ENCODE measurements at regions not wholly inside any gene's neighbourhood (a gene's known extent, or its start where the extent isn't known, plus 50 kb on each side); places are given as distances from the start of the nearest gene placed in this dataset.

GRCh38 chr2:42932271-42933151 is 140.1 kb upstream of the HAAO start:
- H3K4me3 ChIP-seq = no peak overlapping the region
- no peak for DNase-seq
- H3K27ac ChIP-seq = peak overlapping the region; percentile 93 to 98
- H3K4me1 ChIP-seq = peaks cover 17 to 29% of the 10 kb centered on the region in 2 donors
- no peak for TF ChIP-seq POLR2A (IDR thresholded peaks at IDR 0.05)
- intact Hi-C loops (cut with DNase I; ENCODE audit: low total_unique reads) = no loop called here
- H3K9me3 ChIP-seq = no peaks in the 10 kb centered on the region
- H3K36me3 ChIP-seq = no peaks in the 10 kb centered on the region
- H3K27me3 ChIP-seq = no peaks in the 10 kb centered on the region

- intact Hi-C loops (cut with DNase I; ENCODE audit: low total_unique reads) = no loop called here
- TF ChIP-seq POLR2A (IDR thresholded peaks at IDR 0.05) (no peak), CTCF (IDR thresholded peaks at IDR 0.05) (no peak)
- peak overlapping the region; percentile 93 to 98 for H3K27ac ChIP-seq
- peaks cover 20 to 31% of the 10 kb centered on the region in 2 donors for H3K4me1 ChIP-seq
- no peaks in the 10 kb centered on the region for H3K27me3 ChIP-seq
- H3K4me3 ChIP-seq = no peak overlapping the region
- H3K9me3 ChIP-seq = no peaks in the 10 kb centered on the region
- H3K36me3 ChIP-seq = no peaks in the 10 kb centered on the region
- no peak for DNase-seq
Measured at GRCh38 chr2:42931818-42932195, 139.4 kb upstream of the HAAO start.

- Histone ChIP-seq H3K27ac (peak overlapping the region; percentile 93 to 98), H3K27me3 (no peaks in the 10 kb centered on the region), H3K9me3 (no peaks in the 10 kb centered on the region), H3K4me3 (no peak overlapping the region), H3K36me3 (no peaks in the 10 kb centered on the region), H3K4me1 (peaks cover 23 to 36% of the 10 kb centered on the region in 2 donors)
- intact Hi-C loops (cut with DNase I; ENCODE audit: low total_unique reads) = no loop called here
- DNase-seq = no peak
- TF ChIP-seq POLR2A (IDR thresholded peaks at IDR 0.05) (no peak), CTCF (IDR thresholded peaks at IDR 0.05) (no peak)
Measured at GRCh38 chr2:42931146-42931817, 138.9 kb upstream of the HAAO start.

GRCh38 chr2:42930025-42930581 is 137.7 kb upstream of the HAAO start:
- no peaks in the 10 kb centered on the region for H3K36me3 ChIP-seq
- intact Hi-C loops (cut with DNase I; ENCODE audit: low total_unique reads) = no loop called here
- H3K4me1 ChIP-seq = peaks cover 34 to 48% of the 10 kb centered on the region in 2 donors
- peak overlapping the region; percentile 93 to 98 for H3K27ac ChIP-seq
- H3K9me3 ChIP-seq = no peaks in the 10 kb centered on the region
- no peaks in the 10 kb centered on the region for H3K27me3 ChIP-seq
- peak in 1 of 2 donors; percentile 42 for DNase-seq
- TF ChIP-seq CTCF (IDR thresholded peaks at IDR 0.05) (no peak), POLR2A (IDR thresholded peaks at IDR 0.05) (no peak)
- H3K4me3 ChIP-seq = no peak overlapping the region

GRCh38 chr2:42929546-42930024 is 137.2 kb upstream of the HAAO start:
- intact Hi-C loops (cut with DNase I; ENCODE audit: low total_unique reads) = loop anchor here (10.0 kb wide), 1 partner anchor 95 kb away; no protein-coding TSS in a partner anchor
- Histone ChIP-seq H3K27ac (peak overlapping the region; percentile 93 to 98), H3K36me3 (no peaks in the 10 kb centered on the region), H3K4me3 (no peak overlapping the region), H3K9me3 (no peaks in the 10 kb centered on the region), H3K4me1 (peaks cover 34 to 53% of the 10 kb centered on the region in 2 donors), H3K27me3 (no peaks in the 10 kb centered on the region)
- TF ChIP-seq CTCF (IDR thresholded peaks at IDR 0.05) (no peak), POLR2A (IDR thresholded peaks at IDR 0.05) (no peak)
- DNase-seq = no peak
